ENCODE measurements at regions not wholly inside any gene's neighbourhood (a gene's known extent, or its start where the extent isn't known, plus 50 kb on each side); places are given as distances from the start of the nearest gene placed in this dataset.

GRCh38 chr2:234772733-234773060, 179.1 kb upstream of the SH3BP4 start:
- Histone ChIP-seq H3K27me3 (no peaks in the 10 kb centered on the region), H3K4me1 (peaks cover 0 to 5% (median 0%) of the 10 kb centered on the region in 4 donors), H3K27ac (no peak overlapping the region), H3K9me3 (no peaks in the 10 kb centered on the region), H3K4me3 (no peak overlapping the region), H3K36me3 (no peaks in the 10 kb centered on the region)
- TF ChIP-seq, protein P1, sequence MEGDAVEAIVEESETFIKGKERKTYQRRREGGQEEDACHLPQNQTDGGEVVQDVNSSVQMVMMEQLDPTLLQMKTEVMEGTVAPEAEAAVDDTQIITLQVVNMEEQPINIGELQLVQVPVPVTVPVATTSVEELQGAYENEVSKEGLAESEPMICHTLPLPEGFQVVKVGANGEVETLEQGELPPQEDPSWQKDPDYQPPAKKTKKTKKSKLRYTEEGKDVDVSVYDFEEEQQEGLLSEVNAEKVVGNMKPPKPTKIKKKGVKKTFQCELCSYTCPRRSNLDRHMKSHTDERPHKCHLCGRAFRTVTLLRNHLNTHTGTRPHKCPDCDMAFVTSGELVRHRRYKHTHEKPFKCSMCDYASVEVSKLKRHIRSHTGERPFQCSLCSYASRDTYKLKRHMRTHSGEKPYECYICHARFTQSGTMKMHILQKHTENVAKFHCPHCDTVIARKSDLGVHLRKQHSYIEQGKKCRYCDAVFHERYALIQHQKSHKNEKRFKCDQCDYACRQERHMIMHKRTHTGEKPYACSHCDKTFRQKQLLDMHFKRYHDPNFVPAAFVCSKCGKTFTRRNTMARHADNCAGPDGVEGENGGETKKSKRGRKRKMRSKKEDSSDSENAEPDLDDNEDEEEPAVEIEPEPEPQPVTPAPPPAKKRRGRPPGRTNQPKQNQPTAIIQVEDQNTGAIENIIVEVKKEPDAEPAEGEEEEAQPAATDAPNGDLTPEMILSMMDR (IDR thresholded peaks at IDR 0.05), result no peak
- no peak for TF ChIP-seq EP300 (IDR thresholded peaks at IDR 0.05)
- TF ChIP-seq POLR2A (IDR thresholded peaks at IDR 0.05), result no peak
- 68 to 78% methylated on average over 8 of the region's 8 CpGs for WGBS, 2 donors
- no peak for DNase-seq (ENCODE audit: low spot score in 2 of 2)

- no peaks in the 10 kb centered on the region for H3K27me3 ChIP-seq
- WGBS, 2 donors, result 51 to 54% methylated on average over 11 of the region's 11 CpGs
- TF ChIP-seq EP300 (IDR thresholded peaks at IDR 0.05) (no peak), POLR2A (IDR thresholded peaks at IDR 0.05) (no peak)
- TF ChIP-seq, protein P1 (IDR thresholded peaks at IDR 0.05), result no peak
- no peak overlapping the region for H3K27ac ChIP-seq
- peaks cover 0 to 5% (median 0%) of the 10 kb centered on the region in 4 donors for H3K4me1 ChIP-seq
- H3K36me3 ChIP-seq, result no peaks in the 10 kb centered on the region
- H3K4me3 ChIP-seq, result no peak overlapping the region
- no peaks in the 10 kb centered on the region for H3K9me3 ChIP-seq
- no peak for DNase-seq (ENCODE audit: low spot score in 2 of 2)
Measured at GRCh38 chr2:234771980-234772732, 179.7 kb upstream of the SH3BP4 start.

DNA sequence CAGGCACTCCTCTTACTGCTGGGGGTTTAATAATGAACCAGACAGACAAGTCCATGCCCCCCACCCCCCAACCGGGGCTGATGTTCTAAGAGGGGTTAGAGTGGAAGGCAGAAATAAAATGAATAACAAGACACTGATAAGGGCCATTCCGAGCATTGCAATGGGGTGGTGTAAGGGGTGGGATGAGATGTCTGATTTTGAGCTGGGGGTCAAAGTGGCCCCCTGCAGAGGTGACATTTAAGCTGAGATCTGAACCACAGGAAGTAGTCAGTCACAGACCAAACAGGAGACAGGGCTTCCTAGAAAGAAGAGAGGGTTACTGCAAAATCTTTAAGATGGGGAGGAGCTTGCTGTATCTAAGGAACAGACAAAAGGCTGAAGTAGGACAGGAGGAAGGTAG, 180.6 kb upstream of the SH3BP4 start:
- H3K36me3 ChIP-seq, result no peaks in the 10 kb centered on the region
- H3K4me1 ChIP-seq, result peaks cover 0 to 5% (median 0%) of the 10 kb centered on the region in 4 donors
- no peaks in the 10 kb centered on the region for H3K9me3 ChIP-seq
- 79 to 89% methylated on average over 2 of the region's 2 CpGs for WGBS, 2 donors
- H3K27me3 ChIP-seq, result no peaks in the 10 kb centered on the region
- no peak overlapping the region for H3K27ac ChIP-seq
- DNase-seq (ENCODE audit: low spot score in 2 of 2), result no peak
- H3K4me3 ChIP-seq, result no peak overlapping the region
- no peak for TF ChIP-seq POLR2A (IDR thresholded peaks at IDR 0.05)
- TF ChIP-seq, protein P1 (IDR thresholded peaks at IDR 0.05), result no peak
- TF ChIP-seq EP300 (IDR thresholded peaks at IDR 0.05), result no peak

- DNase-seq (ENCODE audit: low spot score in 2 of 2), result no peak
- TF ChIP-seq EP300 (IDR thresholded peaks at IDR 0.05), result no peak
- TF ChIP-seq POLR2A (IDR thresholded peaks at IDR 0.05), result no peak
- TF ChIP-seq, protein P1 (IDR thresholded peaks at IDR 0.05), result no peak
Measured at GRCh38 chr2:234770715-234771141, 181.1 kb upstream of the SH3BP4 start.

DNA sequence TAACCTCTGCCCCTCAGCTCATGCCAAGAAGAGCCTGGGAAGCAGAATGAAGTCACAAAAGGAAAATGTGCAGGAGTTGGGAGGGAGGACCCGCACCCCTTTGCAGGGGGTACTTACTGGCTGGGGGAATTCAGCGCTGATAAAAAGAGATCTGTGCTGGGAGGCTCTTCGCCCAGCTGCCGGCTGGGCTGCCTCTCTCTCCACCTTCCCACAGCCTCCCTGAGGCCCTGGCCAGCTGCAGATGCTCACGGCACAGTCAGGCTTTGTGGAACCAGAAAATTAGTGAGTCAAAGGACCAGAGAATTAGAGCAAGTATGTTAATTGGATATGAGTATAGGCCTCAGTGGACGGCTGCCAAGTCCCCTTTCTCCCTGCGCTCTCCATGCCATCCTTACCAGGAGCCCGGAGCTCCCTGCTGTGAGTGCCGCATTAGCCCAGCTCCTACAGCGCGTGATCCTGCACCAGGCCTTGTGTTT, 181.7 kb upstream of the SH3BP4 start:
- peaks cover 0 to 5% (median 0%) of the 10 kb centered on the region in 4 donors for H3K4me1 ChIP-seq
- no peaks in the 10 kb centered on the region for H3K9me3 ChIP-seq
- H3K4me3 ChIP-seq, result no peak overlapping the region
- TF ChIP-seq POLR2A (IDR thresholded peaks at IDR 0.05), result no peak
- no peak for TF ChIP-seq EP300 (IDR thresholded peaks at IDR 0.05)
- TF ChIP-seq, protein P1 (IDR thresholded peaks at IDR 0.05), result no peak
- no peak overlapping the region for H3K27ac ChIP-seq
- H3K36me3 ChIP-seq, result no peaks in the 10 kb centered on the region
- H3K27me3 ChIP-seq, result no peaks in the 10 kb centered on the region
- no peak for DNase-seq (ENCODE audit: low spot score in 2 of 2)
- 45 to 60% methylated on average over 11 of the region's 11 CpGs for WGBS, 2 donors

More at GRCh38 chr2:234770715-234771141, 181.1 kb upstream of the SH3BP4 start:
- no peak overlapping the region for H3K27ac ChIP-seq
- H3K4me1 ChIP-seq, result peaks cover 0 to 5% (median 0%) of the 10 kb centered on the region in 4 donors
- no peaks in the 10 kb centered on the region for H3K36me3 ChIP-seq
- H3K9me3 ChIP-seq, result no peaks in the 10 kb centered on the region
- no peak overlapping the region for H3K4me3 ChIP-seq
- no peaks in the 10 kb centered on the region for H3K27me3 ChIP-seq

All from tibial nerve (tissue), 4 donors.